ENCODE measurements at regions not wholly inside any gene's neighbourhood (a gene's known extent, or its start where the extent isn't known, plus 50 kb on each side); places are given as distances from the start of the nearest gene placed in this dataset.
A peak's percentile ranks its signal among the peaks of the same experiment; 100 is the strongest.

- DNase-seq, result no peak
Observed at GRCh38 chr1:232409584-232409983, 220.3 kb downstream of the SIPA1L2 start.

GRCh38 chr1:232407120-232407519 lies 222.8 kb downstream of the SIPA1L2 start:
- DNase-seq, result no peak

- DNase-seq, result no peak
Observed at GRCh38 chr1:232405781-232406180, 224.2 kb downstream of the SIPA1L2 start.

- no peak for DNase-seq
Observed at GRCh38 chr1:232404981-232405731, 224.8 kb downstream of the SIPA1L2 start.

GRCh38 chr1:232404227-232404626 lies 225.7 kb downstream of the SIPA1L2 start:
- DNase-seq, result no peak

- no peak for DNase-seq
Observed at GRCh38 chr1:232403017-232403714, 226.8 kb downstream of the SIPA1L2 start.

- no peak for DNase-seq
Observed at GRCh38 chr1:232398823-232399222, 231.1 kb downstream of the SIPA1L2 start.

- DNase-seq, result no peak
Observed at GRCh38 chr1:232393444-232394146, 236.3 kb downstream of the SIPA1L2 start.

- peak; percentile 19 for DNase-seq
Observed at GRCh38 chr1:232393010-232393409, 236.9 kb downstream of the SIPA1L2 start.

GRCh38 chr1:232390590-232390989 lies 239.3 kb downstream of the SIPA1L2 start:
- DNase-seq, result no peak

GRCh38 chr1:232389744-232390143 lies 240.2 kb downstream of the SIPA1L2 start:
- DNase-seq, result no peak

- DNase-seq, result no peak
Observed at GRCh38 chr1:232388363-232388762, 241.6 kb downstream of the SIPA1L2 start.

- no peak for DNase-seq
Observed at GRCh38 chr1:232386721-232387510, 243.0 kb downstream of the SIPA1L2 start.

GRCh38 chr1:232386294-232386693 lies 243.6 kb downstream of the SIPA1L2 start:
- no peak for DNase-seq

- DNase-seq, result peak; percentile 48
Observed at GRCh38 chr1:232385221-232385620, 244.7 kb downstream of the SIPA1L2 start.

GRCh38 chr1:232384171-232384883 lies 245.6 kb downstream of the SIPA1L2 start:
- no peak for DNase-seq

GRCh38 chr1:232383455-232384123 lies 246.3 kb downstream of the SIPA1L2 start:
- DNase-seq, result no peak

GRCh38 chr1:232382671-232383070 lies 247.3 kb downstream of the SIPA1L2 start:
- DNase-seq, result no peak

GRCh38 chr1:232381394-232382100 lies 248.4 kb downstream of the SIPA1L2 start:
- no peak for DNase-seq

- no peak for DNase-seq
Observed at GRCh38 chr1:232380596-232380995, 249.3 kb downstream of the SIPA1L2 start.

- DNase-seq, result no peak
Observed at GRCh38 chr1:232380131-232380530, 249.8 kb downstream of the SIPA1L2 start.

Measured in fibroblast of skin of right biceps (primary cell).